ENCODE measurements at regions not wholly inside any gene's neighbourhood (a gene's known extent, or its start where the extent isn't known, plus 50 kb on each side); places are given as distances from the start of the nearest gene placed in this dataset.

- TF ChIP-seq TAF1 (IDR thresholded peaks at IDR 0.05; ENCODE audit: borderline replicate concordance, low read depth, low read length) (no peak), CTCF (IDR thresholded peaks at IDR 0.05 in 2 of 3, conservative IDR thresholded peaks at IDR 0.05 in 1 of 3; ENCODE audit: control insufficient read depth in 2 of 3, extremely low read depth in 1 of 3, insufficient read depth in 1 of 3, low read depth in 3 of 3, low read length in 3 of 3) (no peak), ZNF274 (IDR thresholded peaks at IDR 0.05; ENCODE audit: insufficient read depth, insufficient read length) (no peak), BACH1 (IDR thresholded peaks at IDR 0.05; ENCODE audit: borderline replicate concordance) (no peak), DPF2 (IDR thresholded peaks at IDR 0.05) (no peak)
Observed at GRCh38 chrX:83145876-83146275, 362.2 kb upstream of the POU3F4 start.

Measured in GM12878 (cell line).